Panc1 (cell line): ENCODE measurements at regions not wholly inside any gene's neighbourhood (a gene's known extent, or its start where the extent isn't known, plus 50 kb on each side); places are given as distances from the start of the nearest gene placed in this dataset.

Experiments used
- CTCF ChIP-seq: fragments of 450-650 bp; IDR thresholded peaks from 2 replicates; pipeline ENCODE4 v1.5.1; 2017; ENCODE audit warnings: mild to moderate bottlenecking
- POLR2AphosphoS5 ChIP-seq: IDR thresholded peaks from 2 replicates; pipeline ENCODE4 v1.6.1; 2012; ENCODE audit warnings: mild to moderate bottlenecking, low read depth, low read length, moderate library complexity
- TCF7L2 ChIP-seq: IDR thresholded peaks from 2 replicates; pipeline ENCODE4 v1.6.1; 2011; ENCODE audit warnings: mild to moderate bottlenecking, low read depth, low read length, inconsistent platforms

- TF ChIP-seq CTCF (no peak), TCF7L2 (no peak), POLR2AphosphoS5 (no peak)
Measured at GRCh38 chr3:22627993-22628499, 575.1 kb upstream of the UBE2E2 start.
